Left colon (tissue), 2 donors: ENCODE measurements at regions not wholly inside any gene's neighbourhood (a gene's known extent, or its start where the extent isn't known, plus 50 kb on each side); places are given as distances from the start of the nearest gene placed in this dataset.
"Not testable (repeated sequence)": the region's sequence is repeated elsewhere in the genome, so short reads cannot be mapped to it uniquely, and the experiment has no call there.

Experiments
- ATAC-seq: fragments of 200-7000 bp; cut with Tn5 transposase; one replicate; pipeline ENCODE4 v1.9.1; 2020; ENCODE audit warnings: mild to moderate bottlenecking, moderate library complexity
- DNase-seq, 2 donors: peaks; one replicate each; pipeline ENCODE4 v3.0.0-alpha.2; 2020
- intact Hi-C, 2 donors: fragments of 100-400 bp; cut with DNase I in 1 of 2; cut with micrococcal nuclease in 1 of 2; formaldehyde crosslinking; loops; one replicate each; pipeline versions ENCODE4 v1.11.2 to v1.14.0; 2022; cut with DNase I, micrococcal nuclease
- donor health status: DM: no; HTN: no; CAD: no.
- donor health status: DM: yes; HTN: yes; CAD: no.

- DNase-seq (no peak), ATAC-seq (no peak)
- intact Hi-C loops, result no loop called here
These were observed 376.5 kb upstream of the PRKCQ start for GRCh38 chr10:6956562-6956961.

- peak in 1 of 2 donors; percentile 22 for DNase-seq
- intact Hi-C loops, result no loop called here
- ATAC-seq, result no peak
These were observed 373.3 kb upstream of the PRKCQ start for GRCh38 chr10:6953271-6953801.

DNA sequence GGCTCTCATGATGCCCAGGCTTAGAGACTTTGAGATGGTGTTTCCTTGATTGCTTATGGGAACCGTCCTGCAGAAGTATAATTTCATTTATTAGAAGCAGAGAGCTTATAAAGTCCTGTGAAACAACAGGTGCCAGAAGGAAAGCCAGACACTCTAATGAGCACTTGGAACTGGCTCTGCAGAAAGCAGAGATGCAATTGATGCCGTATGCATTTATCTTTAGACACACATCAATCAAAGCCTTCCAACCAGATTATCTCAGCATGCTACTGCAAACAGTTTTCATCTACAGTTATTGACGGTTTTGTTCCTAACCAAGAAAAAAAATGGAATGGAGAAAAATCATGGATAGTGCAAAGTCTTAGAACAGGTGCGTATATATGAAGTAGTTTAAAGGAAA, 371.7 kb upstream of the PRKCQ start:
- DNase-seq (no peak), ATAC-seq (no peak)
- intact Hi-C loops, result no loop called here

DNA sequence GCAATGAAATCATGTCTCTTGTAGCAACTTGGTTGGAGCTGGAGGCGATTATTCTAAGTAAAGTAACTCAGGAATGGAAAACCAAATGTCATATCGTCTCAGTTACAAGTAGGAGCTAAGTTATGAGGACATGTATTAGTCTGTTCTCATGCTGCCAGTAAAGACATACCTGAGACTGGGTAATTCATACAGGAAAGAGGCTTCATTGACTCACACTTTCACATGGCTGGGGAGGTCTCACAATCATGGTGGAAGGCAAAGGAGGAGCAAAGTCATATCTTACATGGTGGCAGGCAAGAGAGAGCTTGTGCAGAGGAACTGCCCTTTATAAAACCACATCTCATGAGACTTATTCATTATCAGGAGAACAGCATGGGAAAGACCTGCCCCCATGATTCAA, 370.1 kb upstream of the PRKCQ start:
- DNase-seq, result no peak
- intact Hi-C loops, result no loop called here
- ATAC-seq, result no peak

DNA sequence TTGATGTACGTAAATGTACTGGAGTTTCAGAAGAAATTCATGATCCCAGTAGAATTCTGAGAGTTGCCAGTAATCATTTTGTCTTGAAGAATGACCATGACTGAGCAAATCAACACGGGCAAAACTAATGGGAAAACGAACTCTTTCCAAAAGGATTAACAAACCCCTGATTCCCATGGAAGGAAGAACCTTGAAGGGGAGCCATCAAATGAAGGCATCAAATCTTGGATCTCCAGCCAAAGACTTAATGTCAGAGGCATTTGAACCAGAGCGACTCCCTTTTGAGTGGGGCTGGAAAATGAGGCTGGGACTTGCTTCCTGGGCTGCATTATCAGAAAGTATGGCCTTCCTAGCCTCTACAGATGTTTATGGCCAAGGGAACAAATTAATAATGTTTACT, 364.4 kb upstream of the PRKCQ start:
- intact Hi-C loops, result no loop called here
- no peak for ATAC-seq
- no peak for DNase-seq

DNA sequence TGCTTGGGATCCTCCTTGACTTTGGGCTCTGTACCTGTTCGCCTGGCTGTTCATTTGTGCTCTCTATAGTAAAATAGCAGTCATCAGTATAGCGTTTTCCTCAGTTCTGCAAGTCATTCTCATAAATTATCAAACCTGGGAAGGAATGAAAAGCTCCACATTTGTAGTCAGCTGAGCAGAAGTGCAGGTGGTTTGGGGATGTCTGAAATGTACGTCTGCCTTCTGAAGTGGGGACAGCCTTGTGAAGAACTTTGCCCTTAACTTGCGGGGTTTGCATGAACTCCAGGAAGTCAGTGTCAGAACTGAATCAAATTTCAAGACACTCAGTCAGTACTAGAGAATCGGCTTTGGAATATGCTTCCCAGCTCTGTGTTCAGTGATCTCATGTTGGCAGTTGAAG, 358.3 kb upstream of the PRKCQ start:
- intact Hi-C loops, result no loop called here
- ATAC-seq (no peak), DNase-seq (no peak)

- intact Hi-C loops, result no loop called here
- ATAC-seq, result no peak
- no peak for DNase-seq
These were observed 356.9 kb upstream of the PRKCQ start for GRCh38 chr10:6936931-6937330.

DNA sequence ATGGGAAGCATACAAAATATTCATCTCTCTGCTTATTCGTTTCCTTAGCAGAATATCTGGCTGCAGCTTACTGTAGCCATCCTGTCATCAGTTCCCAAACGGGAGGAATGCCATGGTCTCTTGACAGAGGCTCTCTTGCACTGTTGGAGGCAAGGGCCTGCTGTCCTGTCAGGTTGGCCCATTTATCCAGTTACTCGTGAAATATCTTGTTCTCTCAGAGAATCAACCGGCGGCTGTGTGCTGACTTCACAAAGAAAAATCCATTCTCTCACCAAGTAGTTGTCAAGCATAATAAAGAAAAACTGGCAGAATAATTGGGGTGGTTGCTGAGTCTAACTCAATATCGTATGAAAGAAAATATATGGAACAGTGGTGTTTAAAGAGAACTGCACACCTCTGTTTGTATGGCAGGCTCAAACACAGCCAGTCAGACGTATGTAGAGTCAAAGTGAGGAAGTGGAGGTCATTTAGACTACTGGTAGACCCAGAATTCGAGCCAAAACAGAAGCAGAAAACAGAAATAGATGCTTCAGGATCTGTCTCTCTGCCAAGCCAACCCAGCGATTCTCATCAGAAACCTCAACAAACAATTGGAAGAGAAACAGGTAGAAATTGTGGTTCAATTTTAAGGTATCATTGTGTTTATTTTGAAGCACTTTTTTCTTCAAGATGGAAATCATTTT, 349.2 kb upstream of the PRKCQ start:
- intact Hi-C loops, result no loop called here
- DNase-seq (no peak), ATAC-seq (no peak)

DNA sequence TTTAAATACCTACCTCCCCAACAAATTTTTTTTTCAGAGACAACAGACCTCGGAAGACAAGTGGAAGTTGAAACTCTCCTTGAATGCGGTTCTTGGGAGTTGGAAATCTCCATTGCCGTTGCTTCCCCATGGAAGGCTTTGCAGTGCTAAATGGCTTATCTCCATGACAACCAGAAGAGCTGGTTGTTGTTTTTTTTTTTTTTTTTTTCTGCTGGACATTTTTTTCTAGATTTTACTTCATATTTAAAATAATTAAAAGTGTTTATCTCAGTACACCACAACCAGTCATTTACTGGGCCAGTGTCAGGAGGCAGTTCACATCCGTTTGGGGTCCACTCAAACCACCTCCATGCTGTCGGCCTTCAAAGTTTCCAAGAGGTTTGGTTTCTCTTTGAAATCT, 348.5 kb upstream of the PRKCQ start:
- no peak for ATAC-seq
- intact Hi-C loops, result no loop called here
- no peak for DNase-seq

DNA sequence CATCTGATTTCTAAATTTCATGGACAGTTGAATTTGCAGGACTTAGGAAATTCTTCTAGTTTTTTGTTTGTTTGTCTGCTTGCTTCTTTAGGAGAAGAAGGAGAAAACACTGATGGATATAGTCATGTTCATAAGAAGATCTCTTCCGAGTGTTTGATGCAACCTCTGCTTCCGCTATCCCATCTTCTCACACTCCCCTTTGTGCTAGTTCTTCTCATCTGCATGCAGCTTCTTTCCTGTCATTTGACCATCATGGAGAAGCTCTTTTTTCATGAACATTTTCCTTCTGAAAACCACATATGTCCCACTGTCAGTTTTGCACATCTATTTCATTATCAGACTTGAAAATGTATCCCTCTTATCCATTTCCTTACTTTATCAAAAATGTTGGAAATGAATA, 346.9 kb upstream of the PRKCQ start:
- DNase-seq (no peak), ATAC-seq (no peak)

DNA sequence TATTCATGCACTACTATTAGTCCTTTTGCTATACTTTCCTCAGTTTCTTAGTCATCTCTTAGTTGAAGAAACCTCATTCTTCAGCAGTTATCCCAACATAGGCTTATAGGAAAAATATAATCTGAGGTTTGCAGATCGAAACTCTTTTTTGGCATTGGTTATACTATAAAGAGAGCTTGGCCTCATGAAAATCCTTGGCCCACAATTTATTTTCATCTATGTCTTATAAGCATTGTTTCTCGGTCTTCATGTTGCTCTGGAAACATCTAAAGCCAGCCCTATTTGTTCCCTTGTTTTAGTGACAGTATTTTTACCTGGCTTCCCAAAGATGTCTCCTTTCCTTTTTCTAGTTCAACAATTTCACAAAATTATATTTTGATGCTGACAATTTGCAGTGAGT, 345.1 kb upstream of the PRKCQ start:
- DNase-seq (no peak), ATAC-seq (no peak)
- intact Hi-C loops, result no loop called here

More for the DNA sequence above, 346.9 kb upstream of the PRKCQ start:
- intact Hi-C loops, result no loop called here

- intact Hi-C loops, result no loop called here
- DNase-seq (no peak), ATAC-seq (no peak)
These were observed 344.1 kb upstream of the PRKCQ start for GRCh38 chr10:6924166-6924565.

DNA sequence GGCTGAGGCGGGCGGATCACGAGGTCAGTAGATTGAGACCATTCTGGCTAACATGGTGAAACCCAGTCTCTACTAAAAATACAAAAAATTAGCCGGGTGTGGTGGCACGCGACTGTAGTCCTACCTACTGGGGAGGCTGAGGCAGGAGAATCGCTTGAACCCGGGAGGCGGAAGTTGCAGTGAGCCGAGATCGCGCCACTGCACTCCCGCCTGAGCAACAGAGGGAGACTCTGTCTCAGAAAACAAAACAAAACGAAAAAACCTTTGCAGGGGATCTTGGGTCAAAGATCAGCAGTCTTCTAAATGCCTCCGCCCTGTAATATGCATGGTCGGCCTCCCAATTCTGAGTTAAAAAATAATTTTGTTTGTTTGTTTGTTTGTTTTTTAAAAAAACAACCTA, 340.9 kb upstream of the PRKCQ start:
- DNase-seq, ATAC-seq, intact Hi-C loops: not testable (repeated sequence)

DNA sequence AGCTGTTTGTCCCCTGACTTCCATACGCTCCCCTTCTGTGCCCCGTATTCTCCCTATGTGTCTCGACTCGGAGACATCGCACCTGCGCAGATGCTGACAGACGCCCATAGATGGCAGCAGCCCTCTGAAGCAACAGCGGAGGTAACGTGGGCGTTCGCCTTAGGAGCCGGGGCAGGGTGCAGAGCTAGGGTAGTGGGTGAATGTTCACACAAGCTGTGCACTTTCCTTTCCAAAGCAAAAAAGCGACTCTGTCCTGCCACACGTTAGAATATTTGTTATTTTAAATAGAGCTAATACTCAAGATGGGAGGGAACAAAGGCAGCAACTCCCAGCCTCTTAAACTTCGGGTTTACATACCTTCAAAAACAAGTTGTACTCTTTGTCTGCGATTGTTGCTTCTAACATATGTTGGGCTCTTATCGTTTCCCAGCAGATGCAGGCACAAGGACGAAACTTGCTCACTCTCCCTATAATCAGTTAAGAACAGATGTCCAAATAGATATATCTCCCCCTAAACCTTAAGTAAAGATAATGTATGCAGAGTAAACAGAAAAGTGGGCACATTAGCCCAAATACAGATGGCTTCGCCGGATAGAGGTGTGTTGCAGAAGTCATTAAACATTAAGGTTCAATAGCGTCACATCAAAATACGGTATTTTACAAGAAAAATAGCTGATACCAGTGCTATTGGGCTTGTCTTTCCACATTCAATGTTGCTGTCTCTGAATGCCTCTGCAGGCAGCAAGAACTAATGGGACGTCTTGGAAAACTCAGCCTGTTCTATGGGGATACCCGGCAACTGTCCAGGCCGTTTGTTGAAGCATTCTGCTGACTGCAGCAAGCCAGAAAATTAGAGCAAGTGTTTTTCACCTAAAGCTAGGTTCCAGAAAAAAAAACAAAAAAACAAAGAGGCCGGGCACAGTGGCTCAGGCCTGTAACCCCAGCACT, 340.3 kb upstream of the PRKCQ start:
- ATAC-seq, result peak; percentile 56
- intact Hi-C loops, result no loop called here

DNA sequence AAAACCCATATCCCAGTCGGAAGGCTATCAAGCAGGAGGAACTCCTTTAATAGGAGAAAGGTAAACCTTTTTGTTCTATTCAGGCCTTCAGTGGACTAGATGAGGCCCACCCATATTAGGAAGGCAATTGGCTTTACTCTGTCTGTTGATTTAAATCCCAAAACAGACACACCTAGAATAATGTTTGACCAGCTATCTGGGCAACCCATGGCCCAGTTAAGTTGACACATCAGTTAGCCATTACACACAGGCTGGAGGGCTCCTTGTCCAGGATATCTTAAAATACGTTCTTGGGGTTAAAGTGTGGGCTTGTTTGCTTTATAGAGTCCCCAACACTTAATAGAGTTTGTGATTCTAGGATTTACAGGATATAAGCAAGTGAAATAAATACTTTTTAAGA, 339.0 kb upstream of the PRKCQ start:
- no peak for ATAC-seq

More for the DNA sequence above, 340.3 kb upstream of the PRKCQ start:
- peak; percentile 65 to 74 for DNase-seq

DNA sequence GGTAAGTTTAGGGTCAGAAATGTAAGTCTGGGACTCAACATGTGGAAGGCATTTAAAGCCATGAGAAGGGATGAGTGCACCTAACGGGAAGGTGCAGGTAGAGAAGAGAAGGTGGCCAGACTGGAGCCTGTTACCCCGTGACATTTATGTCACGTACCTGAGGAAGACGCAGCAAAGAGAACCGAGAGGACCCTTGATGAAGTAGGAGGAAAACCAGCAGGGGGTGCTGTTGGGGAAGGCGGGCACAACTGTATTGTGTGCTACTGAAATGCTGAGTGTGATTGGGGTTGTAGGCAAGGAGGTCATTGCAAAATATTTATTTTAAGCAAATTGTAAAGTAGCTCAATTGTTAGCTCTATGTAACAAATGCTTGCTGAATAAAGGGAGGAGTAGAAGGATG, 338.2 kb upstream of the PRKCQ start:
- ATAC-seq (no peak), DNase-seq (peak in 1 of 2 donors; percentile 65)
- intact Hi-C loops, result no loop called here

More for the DNA sequence above, 339.0 kb upstream of the PRKCQ start:
- intact Hi-C loops, result no loop called here
- no peak for DNase-seq

- intact Hi-C loops, result no loop called here
- ATAC-seq (no peak), DNase-seq (no peak)
These were observed 337.0 kb upstream of the PRKCQ start for GRCh38 chr10:6917125-6917524.

DNA sequence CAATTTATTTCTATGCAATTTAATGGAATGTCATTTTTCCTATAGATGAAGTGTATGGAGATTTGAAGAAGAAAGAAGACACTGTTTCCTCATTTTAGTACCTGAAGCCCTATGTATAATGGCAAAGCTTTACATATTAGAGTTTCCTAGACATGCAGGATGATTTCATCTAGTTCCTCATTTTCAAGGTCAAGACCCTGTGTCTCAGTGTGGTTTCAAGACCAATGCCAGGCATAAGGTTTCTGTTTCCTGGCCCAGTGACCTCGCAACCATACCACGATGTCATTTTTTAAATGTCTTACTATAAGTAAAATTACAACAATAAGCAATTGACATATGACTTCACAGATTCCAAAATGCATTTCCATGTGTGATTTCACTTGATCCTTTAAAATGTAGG, 336.5 kb upstream of the PRKCQ start:
- DNase-seq (no peak), ATAC-seq (no peak)
- intact Hi-C loops, result no loop called here

GRCh38 chr10:6915307-6915706, 335.2 kb upstream of the PRKCQ start:
- ATAC-seq (no peak), DNase-seq (no peak)
- intact Hi-C loops, result no loop called here

DNA sequence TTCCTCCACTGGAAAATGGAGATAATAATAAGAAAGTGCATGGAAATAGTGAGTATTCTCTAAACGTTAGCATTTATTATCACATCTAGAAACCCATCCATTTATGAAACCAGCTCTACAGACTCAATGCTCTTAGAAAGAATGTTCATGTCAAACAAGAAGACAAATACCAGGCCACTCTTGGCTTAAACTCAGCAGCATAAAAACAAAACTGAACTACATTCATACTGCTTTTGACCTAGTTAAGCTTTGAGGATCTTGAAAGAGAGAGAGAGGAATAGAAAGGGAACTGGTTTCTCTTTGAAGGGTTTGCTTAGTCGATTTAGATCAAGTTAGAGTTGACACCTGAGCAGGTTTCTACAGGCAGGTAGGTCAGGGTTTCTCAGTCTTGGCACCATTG, 332.9 kb upstream of the PRKCQ start:
- no peak for DNase-seq
- intact Hi-C loops, result no loop called here
- ATAC-seq, result no peak
